Tibial nerve (tissue), 3 donors: ENCODE measurements at regions not wholly inside any gene's neighbourhood (a gene's known extent, or its start where the extent isn't known, plus 50 kb on each side); places are given as distances from the start of the nearest gene placed in this dataset.

Experiments used
- POLR2A ChIP-seq, 2 donors: fragments of 450-650 bp; IDR thresholded peaks; one replicate each; pipeline ENCODE4 v1.6.1; 2017; ENCODE audit warnings: antibody characterized with exemption in 2 of 2, mild to moderate bottlenecking in 2 of 2, moderate library complexity in 2 of 2
- TF ChIP-seq, protein P1 (sequence below), 5 experiments: fragments of 200-600 bp in 3 of 5; fragments of 450-650 bp in 2 of 5; sonication (generic) in 3 of 5; IDR thresholded peaks; one replicate each; pipeline ENCODE4 v1.5.1; 2016 to 2019; ENCODE audit warnings: antibody characterized with exemption in 5 of 5, mild to moderate bottlenecking in 3 of 5, moderate library complexity in 2 of 5

DNA sequence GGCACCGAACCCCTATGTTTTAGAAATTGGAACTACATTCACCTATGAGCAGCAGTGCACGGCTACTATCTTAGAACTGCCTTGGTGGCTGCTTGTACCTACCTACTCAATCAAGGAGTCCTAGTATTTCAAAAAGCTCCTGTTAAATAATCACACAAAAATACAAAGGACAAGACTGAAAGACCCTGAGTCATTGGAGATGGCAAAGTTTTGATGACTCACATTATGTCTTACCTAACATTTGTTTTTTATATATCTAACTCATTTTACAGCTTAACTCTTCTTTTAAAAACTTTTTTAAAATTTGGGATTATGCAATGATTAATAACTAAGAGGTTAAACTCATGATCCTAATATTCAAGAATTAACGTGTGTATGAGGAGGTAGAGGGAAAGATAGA, 1206.0 kb upstream of the TMPRSS15 start:
- TF ChIP-seq, protein P1, sequence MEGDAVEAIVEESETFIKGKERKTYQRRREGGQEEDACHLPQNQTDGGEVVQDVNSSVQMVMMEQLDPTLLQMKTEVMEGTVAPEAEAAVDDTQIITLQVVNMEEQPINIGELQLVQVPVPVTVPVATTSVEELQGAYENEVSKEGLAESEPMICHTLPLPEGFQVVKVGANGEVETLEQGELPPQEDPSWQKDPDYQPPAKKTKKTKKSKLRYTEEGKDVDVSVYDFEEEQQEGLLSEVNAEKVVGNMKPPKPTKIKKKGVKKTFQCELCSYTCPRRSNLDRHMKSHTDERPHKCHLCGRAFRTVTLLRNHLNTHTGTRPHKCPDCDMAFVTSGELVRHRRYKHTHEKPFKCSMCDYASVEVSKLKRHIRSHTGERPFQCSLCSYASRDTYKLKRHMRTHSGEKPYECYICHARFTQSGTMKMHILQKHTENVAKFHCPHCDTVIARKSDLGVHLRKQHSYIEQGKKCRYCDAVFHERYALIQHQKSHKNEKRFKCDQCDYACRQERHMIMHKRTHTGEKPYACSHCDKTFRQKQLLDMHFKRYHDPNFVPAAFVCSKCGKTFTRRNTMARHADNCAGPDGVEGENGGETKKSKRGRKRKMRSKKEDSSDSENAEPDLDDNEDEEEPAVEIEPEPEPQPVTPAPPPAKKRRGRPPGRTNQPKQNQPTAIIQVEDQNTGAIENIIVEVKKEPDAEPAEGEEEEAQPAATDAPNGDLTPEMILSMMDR (IDR thresholded peaks at IDR 0.05) = no peak
- TF ChIP-seq POLR2A (IDR thresholded peaks at IDR 0.05) = no peak
